ENCODE measurements at regions not wholly inside any gene's neighbourhood (a gene's known extent, or its start where the extent isn't known, plus 50 kb on each side); places are given as distances from the start of the nearest gene placed in this dataset.

DNA sequence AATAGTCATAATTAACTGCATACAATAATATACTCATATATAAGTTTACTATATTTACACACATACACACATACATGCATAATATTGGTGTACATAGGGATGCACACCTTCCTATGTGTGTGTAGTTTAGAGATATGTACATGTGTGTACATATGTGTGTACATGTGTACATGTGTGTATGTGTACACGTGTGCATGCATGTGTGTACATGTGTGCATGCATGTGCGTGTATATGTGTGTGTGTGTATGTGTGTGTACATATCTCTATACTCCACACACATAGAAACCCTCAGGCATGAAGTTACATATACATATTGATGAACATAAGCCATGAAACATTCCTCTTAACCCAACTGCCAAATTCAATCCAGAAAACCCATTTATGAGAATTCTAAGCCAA lies 547.8 kb downstream of the TLR4 start:
- intact Hi-C loops (cut with DNase I): no loop called here
- Histone ChIP-seq H3K4me3 (no peak overlapping the region), H3K27me3 (no peaks in the 10 kb centered on the region), H3K27ac (no peak overlapping the region), H3K36me3 (no peaks in the 10 kb centered on the region), H3K9me3 (peaks cover 0 to 18% (median 4%) of the 10 kb centered on the region in 12 donors), H3K4me1 (no peaks in the 10 kb centered on the region)
- ATAC-seq (no peak), DNase-seq (no peak)
- TF ChIP-seq CTCF (IDR thresholded peaks at IDR 0.05): no peak
- no peak for TF ChIP-seq POLR2A (IDR thresholded peaks at IDR 0.05)
- WGBS, 4 donors: 78 to 90% (median 87%) methylated on average over 2 of the region's 2 CpGs

DNA sequence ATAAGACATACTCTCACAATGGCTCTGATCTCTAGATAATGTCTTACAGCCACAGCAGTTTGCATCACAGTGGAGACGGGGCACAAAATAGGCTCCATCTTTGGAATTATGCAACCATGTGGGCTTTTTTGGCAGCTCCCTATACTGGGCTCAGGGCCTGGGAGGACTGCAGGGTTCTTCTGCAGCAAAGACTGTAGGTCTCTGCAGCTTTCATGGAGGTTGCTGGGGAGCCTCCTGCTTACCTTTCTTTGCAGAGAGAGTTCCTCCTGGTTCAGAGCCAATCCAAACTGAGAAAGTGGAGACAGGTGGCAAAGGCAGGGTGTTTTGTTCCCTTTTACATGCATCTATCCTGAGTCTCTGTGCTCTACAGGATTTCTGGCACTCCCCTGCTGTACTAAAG lies 558.0 kb downstream of the TLR4 start:
- TF ChIP-seq POLR2A (IDR thresholded peaks at IDR 0.05): no peak
- TF ChIP-seq CTCF (IDR thresholded peaks at IDR 0.05): no peak
- Histone ChIP-seq H3K36me3 (no peaks in the 10 kb centered on the region), H3K4me1 (no peaks in the 10 kb centered on the region), H3K4me3 (no peak overlapping the region), H3K9me3 (peaks cover 0 to 16% (median 3%) of the 10 kb centered on the region in 12 donors), H3K27ac (no peak overlapping the region), H3K27me3 (no peaks in the 10 kb centered on the region)
- ATAC-seq (no peak), DNase-seq (no peak)
- 72 to 100% (median 77%) methylated on average over 1 of the region's 1 CpG for WGBS, 4 donors
- intact Hi-C loops (cut with DNase I): no loop called here

GRCh38 chr9:118263949-118264348 lies 559.7 kb downstream of the TLR4 start:
- Histone ChIP-seq H3K27me3 (no peaks in the 10 kb centered on the region), H3K4me1 (no peaks in the 10 kb centered on the region), H3K27ac (no peak overlapping the region), H3K4me3 (no peak overlapping the region), H3K9me3 (peaks cover 0 to 12% (median 3%) of the 10 kb centered on the region in 12 donors), H3K36me3 (no peaks in the 10 kb centered on the region)
- TF ChIP-seq POLR2A (IDR thresholded peaks at IDR 0.05) (no peak), CTCF (IDR thresholded peaks at IDR 0.05) (no peak)
- DNase-seq (no peak), ATAC-seq (no peak)
- intact Hi-C loops (cut with DNase I): no loop called here

- intact Hi-C loops (cut with DNase I): no loop called here
- WGBS, 4 donors: 71 to 77% (median 73%) methylated on average over 6 of the region's 6 CpGs
- no peak for TF ChIP-seq CTCF (IDR thresholded peaks at IDR 0.05)
- no peak for TF ChIP-seq POLR2A (IDR thresholded peaks at IDR 0.05)
- DNase-seq: no peak
- no peaks in the 10 kb centered on the region for H3K4me1 ChIP-seq
- H3K9me3 ChIP-seq: no peaks in the 10 kb centered on the region
- H3K27me3 ChIP-seq: no peaks in the 10 kb centered on the region
- H3K4me3 ChIP-seq: no peak overlapping the region
- no peaks in the 10 kb centered on the region for H3K36me3 ChIP-seq
- no peak overlapping the region for H3K27ac ChIP-seq
- no peak for ATAC-seq
Measured at GRCh38 chr9:118268046-118268445, 563.8 kb downstream of the TLR4 start.
